ENCODE measurements at regions not wholly inside any gene's neighbourhood (a gene's known extent, or its start where the extent isn't known, plus 50 kb on each side); places are given as distances from the start of the nearest gene placed in this dataset.

DNA sequence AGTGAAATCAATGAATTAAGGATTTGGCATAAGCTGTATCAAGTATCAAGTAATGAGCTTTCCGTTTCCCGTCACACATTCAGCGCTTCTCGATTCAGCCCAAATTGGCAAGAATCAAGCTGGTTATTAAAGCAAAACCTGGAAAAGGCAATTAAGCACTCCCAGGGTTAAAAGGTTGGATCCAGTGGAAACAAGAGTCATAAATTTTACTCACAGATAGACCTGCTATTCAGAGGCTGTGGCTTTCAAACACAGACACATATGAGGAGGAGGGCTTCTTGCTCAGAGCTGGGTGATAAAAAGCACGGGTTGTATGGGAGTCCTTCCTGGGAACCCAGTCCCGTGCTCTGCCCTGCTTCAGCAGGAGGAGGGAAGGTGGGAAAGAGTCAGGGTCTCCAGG is 112.3 kb upstream of the CXCL14 start:
- no peaks in the 10 kb centered on the region for H3K9me3 ChIP-seq (replicated peaks in 1 of 2; ENCODE audit: control insufficient read depth in 2 of 2, insufficient read depth in 1 of 2, low read depth in 1 of 2, low read length in 2 of 2)
- no CpG with 5 or more reads among the region's 6 CpGs for WGBS, 2 donors (ENCODE audit: extremely low coverage in 2 of 2, insufficient read length in 2 of 2, insufficient replicate concordance in 1 of 2)
- H3K4me2 ChIP-seq (ENCODE audit: insufficient read depth, low read length, poor library complexity, severe bottlenecking) = no peak overlapping the region
- H2BK12ac ChIP-seq (ENCODE audit: low read length) = no peak overlapping the region
- H2AFZ ChIP-seq (ENCODE audit: low read length) = no peak overlapping the region
- H3K4me3 ChIP-seq (ENCODE audit: low read length in 2 of 2) = no peak overlapping the region
- no peaks in the 10 kb centered on the region for H3K27me3 ChIP-seq (ENCODE audit: control insufficient read depth in 3 of 3, insufficient read depth in 3 of 3, low read depth in 1 of 3, low read length in 3 of 3)
- H3K9ac ChIP-seq (ENCODE audit: low read depth, low read length, poor library complexity) = no peak overlapping the region
- peaks cover 0 to 3% of the 10 kb centered on the region in 2 donors for H3K4me1 ChIP-seq (ENCODE audit: control insufficient read depth in 2 of 2, insufficient read depth in 1 of 2, low read depth in 1 of 2, low read length in 2 of 2)
- DNase-seq (ENCODE audit: low spot score) = no peak
- H2BK5ac ChIP-seq (ENCODE audit: low read length) = no peak overlapping the region
- no peak overlapping the region for H3K27ac ChIP-seq (replicated peaks; ENCODE audit: low read length)
- H2BK15ac ChIP-seq (ENCODE audit: low read length) = no peak overlapping the region
- H3K18ac ChIP-seq (ENCODE audit: low read length) = no peak overlapping the region
- H4K91ac ChIP-seq (ENCODE audit: low read depth, low read length, poor library complexity) = no peak overlapping the region
- no peak overlapping the region for H2BK120ac ChIP-seq (ENCODE audit: low read depth, low read length)
- H4K8ac ChIP-seq (ENCODE audit: low read depth, low read length) = no peak overlapping the region
- H3K23ac ChIP-seq (ENCODE audit: low read depth, low read length, poor library complexity) = no peak overlapping the region
- H3K79me1 ChIP-seq (ENCODE audit: low read depth, low read length) = no peaks in the 10 kb centered on the region
- no peak overlapping the region for H3K4ac ChIP-seq (ENCODE audit: low read length)
- no peaks in the 10 kb centered on the region for H3K36me3 ChIP-seq (replicated peaks in 1 of 2; ENCODE audit: control insufficient read depth in 2 of 2, insufficient read depth in 2 of 2, low read length in 2 of 2)
- H2AK5ac ChIP-seq (ENCODE audit: low read depth, low read length) = no peak overlapping the region
- H3K14ac ChIP-seq (ENCODE audit: low read length) = no peak overlapping the region

- no peak overlapping the region for H2BK5ac ChIP-seq (ENCODE audit: low read length)
- H3K9me3 ChIP-seq (replicated peaks in 1 of 2; ENCODE audit: control insufficient read depth in 2 of 2, insufficient read depth in 1 of 2, low read depth in 1 of 2, low read length in 2 of 2) = no peaks in the 10 kb centered on the region
- H3K23ac ChIP-seq (ENCODE audit: low read depth, low read length, poor library complexity) = no peak overlapping the region
- H3K79me1 ChIP-seq (ENCODE audit: low read depth, low read length) = no peaks in the 10 kb centered on the region
- H2AFZ ChIP-seq (ENCODE audit: low read length) = no peak overlapping the region
- H2BK15ac ChIP-seq (ENCODE audit: low read length) = no peak overlapping the region
- DNase-seq (ENCODE audit: low spot score) = no peak
- no peak overlapping the region for H3K4ac ChIP-seq (ENCODE audit: low read length)
- no peak overlapping the region for H2BK12ac ChIP-seq (ENCODE audit: low read length)
- H3K4me1 ChIP-seq (ENCODE audit: control insufficient read depth in 2 of 2, insufficient read depth in 1 of 2, low read depth in 1 of 2, low read length in 2 of 2) = peaks cover 0 to 3% of the 10 kb centered on the region in 2 donors
- H3K27ac ChIP-seq (replicated peaks; ENCODE audit: low read length) = no peak overlapping the region
- no peaks in the 10 kb centered on the region for H3K36me3 ChIP-seq (replicated peaks in 1 of 2; ENCODE audit: control insufficient read depth in 2 of 2, insufficient read depth in 2 of 2, low read length in 2 of 2)
- no peak overlapping the region for H4K8ac ChIP-seq (ENCODE audit: low read depth, low read length)
- H4K91ac ChIP-seq (ENCODE audit: low read depth, low read length, poor library complexity) = no peak overlapping the region
- no peak overlapping the region for H3K9ac ChIP-seq (ENCODE audit: low read depth, low read length, poor library complexity)
- H3K4me3 ChIP-seq (ENCODE audit: low read length in 2 of 2) = no peak overlapping the region
- H3K27me3 ChIP-seq (ENCODE audit: control insufficient read depth in 3 of 3, insufficient read depth in 3 of 3, low read depth in 1 of 3, low read length in 3 of 3) = no peaks in the 10 kb centered on the region
- H3K18ac ChIP-seq (ENCODE audit: low read length) = no peak overlapping the region
- H3K4me2 ChIP-seq (ENCODE audit: insufficient read depth, low read length, poor library complexity, severe bottlenecking) = no peak overlapping the region
- no peak overlapping the region for H3K14ac ChIP-seq (ENCODE audit: low read length)
- no peak overlapping the region for H2AK5ac ChIP-seq (ENCODE audit: low read depth, low read length)
- WGBS, 2 donors (ENCODE audit: extremely low coverage in 2 of 2, insufficient read length in 2 of 2, insufficient replicate concordance in 1 of 2) = no CpG with 5 or more reads among the region's 2 CpGs
- H2BK120ac ChIP-seq (ENCODE audit: low read depth, low read length) = no peak overlapping the region
These were observed 111.7 kb upstream of the CXCL14 start for GRCh38 chr5:135690466-135690865.

DNA sequence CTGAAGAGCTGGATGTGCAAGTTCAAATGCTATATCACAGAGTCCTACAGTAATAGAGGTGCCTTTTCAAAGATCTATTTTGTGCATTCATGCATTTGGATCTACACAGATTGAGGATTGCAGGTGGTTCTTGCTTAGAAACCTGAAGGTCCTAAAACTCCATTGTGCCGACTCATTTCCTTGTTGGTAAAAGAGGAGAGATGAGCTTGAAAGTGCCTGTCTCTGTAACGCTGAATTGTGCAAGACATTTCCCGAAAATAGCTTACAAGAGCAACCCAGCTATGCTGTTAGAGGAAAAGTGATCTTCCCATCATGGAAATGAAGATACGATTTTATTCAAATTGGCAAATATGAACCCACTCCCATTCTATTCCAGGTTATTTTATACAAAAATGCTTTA is 110.7 kb upstream of the CXCL14 start:
- no CpG with 5 or more reads among the region's 4 CpGs for WGBS, 2 donors (ENCODE audit: extremely low coverage in 2 of 2, insufficient read length in 2 of 2, insufficient replicate concordance in 1 of 2)
- no peak overlapping the region for H3K18ac ChIP-seq (ENCODE audit: low read length)

DNA sequence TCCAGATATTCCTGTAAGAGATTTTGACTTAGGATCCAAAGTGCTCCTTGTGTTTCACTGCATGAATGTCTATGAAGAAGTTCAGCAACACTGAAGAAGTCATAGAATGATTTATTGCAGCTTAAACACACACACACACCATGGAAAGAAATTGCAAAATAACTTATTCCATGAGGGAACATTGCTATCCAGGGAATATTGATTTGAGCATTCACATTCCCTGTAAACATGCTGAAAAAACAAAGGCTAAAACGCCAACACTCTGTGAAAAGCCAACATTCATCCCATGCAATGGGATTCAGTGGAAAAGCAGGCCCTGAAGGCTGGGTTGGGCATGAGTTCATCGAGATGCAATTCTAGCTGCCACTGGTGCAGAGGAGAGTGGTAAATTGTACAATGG is 109.6 kb upstream of the CXCL14 start:
- Histone ChIP-seq H2BK120ac (ENCODE audit: low read depth, low read length) (no peak overlapping the region), H3K4me3 (ENCODE audit: low read length in 2 of 2) (no peak overlapping the region), H2BK12ac (ENCODE audit: low read length) (no peak overlapping the region), H3K14ac (ENCODE audit: low read length) (no peak overlapping the region), H3K4me2 (ENCODE audit: insufficient read depth, low read length, poor library complexity, severe bottlenecking) (no peak overlapping the region), H2BK15ac (ENCODE audit: low read length) (no peak overlapping the region), H3K9ac (ENCODE audit: low read depth, low read length, poor library complexity) (no peak overlapping the region), H3K36me3 (replicated peaks in 1 of 2; ENCODE audit: control insufficient read depth in 2 of 2, insufficient read depth in 2 of 2, low read length in 2 of 2) (no peaks in the 10 kb centered on the region), H3K4me1 (ENCODE audit: control insufficient read depth in 2 of 2, insufficient read depth in 1 of 2, low read depth in 1 of 2, low read length in 2 of 2) (no peaks in the 10 kb centered on the region), H3K27me3 (ENCODE audit: control insufficient read depth in 3 of 3, insufficient read depth in 3 of 3, low read depth in 1 of 3, low read length in 3 of 3) (no peaks in the 10 kb centered on the region), H3K23ac (ENCODE audit: low read depth, low read length, poor library complexity) (no peak overlapping the region), H3K27ac (replicated peaks; ENCODE audit: low read length) (no peak overlapping the region), H4K8ac (ENCODE audit: low read depth, low read length) (no peak overlapping the region), H4K91ac (ENCODE audit: low read depth, low read length, poor library complexity) (no peak overlapping the region), H2AFZ (ENCODE audit: low read length) (no peak overlapping the region), H3K4ac (ENCODE audit: low read length) (no peak overlapping the region), H2AK5ac (ENCODE audit: low read depth, low read length) (no peak overlapping the region), H3K9me3 (replicated peaks in 1 of 2; ENCODE audit: control insufficient read depth in 2 of 2, insufficient read depth in 1 of 2, low read depth in 1 of 2, low read length in 2 of 2) (no peaks in the 10 kb centered on the region), H3K79me1 (ENCODE audit: low read depth, low read length) (no peaks in the 10 kb centered on the region), H2BK5ac (ENCODE audit: low read length) (no peak overlapping the region), H3K18ac (ENCODE audit: low read length) (no peak overlapping the region)
- no peak for DNase-seq (ENCODE audit: low spot score)
- no CpG with 5 or more reads among the region's 2 CpGs for WGBS, 2 donors (ENCODE audit: extremely low coverage in 2 of 2, insufficient read length in 2 of 2, insufficient replicate concordance in 1 of 2)

More for the DNA sequence above, 110.7 kb upstream of the CXCL14 start:
- H3K9ac ChIP-seq (ENCODE audit: low read depth, low read length, poor library complexity) = no peak overlapping the region
- no peak overlapping the region for H3K4me3 ChIP-seq (ENCODE audit: low read length in 2 of 2)
- H2AK5ac ChIP-seq (ENCODE audit: low read depth, low read length) = no peak overlapping the region
- H3K79me1 ChIP-seq (ENCODE audit: low read depth, low read length) = no peaks in the 10 kb centered on the region
- no peak overlapping the region for H3K4ac ChIP-seq (ENCODE audit: low read length)
- no peak overlapping the region for H2AFZ ChIP-seq (ENCODE audit: low read length)
- H3K4me1 ChIP-seq (ENCODE audit: control insufficient read depth in 2 of 2, insufficient read depth in 1 of 2, low read depth in 1 of 2, low read length in 2 of 2) = peaks cover 0 to 3% of the 10 kb centered on the region in 2 donors
- no peaks in the 10 kb centered on the region for H3K36me3 ChIP-seq (replicated peaks in 1 of 2; ENCODE audit: control insufficient read depth in 2 of 2, insufficient read depth in 2 of 2, low read length in 2 of 2)
- no peak overlapping the region for H2BK120ac ChIP-seq (ENCODE audit: low read depth, low read length)
- no peak overlapping the region for H3K23ac ChIP-seq (ENCODE audit: low read depth, low read length, poor library complexity)
- no peaks in the 10 kb centered on the region for H3K9me3 ChIP-seq (replicated peaks in 1 of 2; ENCODE audit: control insufficient read depth in 2 of 2, insufficient read depth in 1 of 2, low read depth in 1 of 2, low read length in 2 of 2)
- H2BK15ac ChIP-seq (ENCODE audit: low read length) = no peak overlapping the region
- H2BK12ac ChIP-seq (ENCODE audit: low read length) = no peak overlapping the region
- H3K27ac ChIP-seq (replicated peaks; ENCODE audit: low read length) = no peak overlapping the region
- no peak overlapping the region for H4K8ac ChIP-seq (ENCODE audit: low read depth, low read length)
- H4K91ac ChIP-seq (ENCODE audit: low read depth, low read length, poor library complexity) = no peak overlapping the region
- no peaks in the 10 kb centered on the region for H3K27me3 ChIP-seq (ENCODE audit: control insufficient read depth in 3 of 3, insufficient read depth in 3 of 3, low read depth in 1 of 3, low read length in 3 of 3)
- no peak for DNase-seq (ENCODE audit: low spot score)
- no peak overlapping the region for H3K14ac ChIP-seq (ENCODE audit: low read length)
- H2BK5ac ChIP-seq (ENCODE audit: low read length) = no peak overlapping the region
- H3K4me2 ChIP-seq (ENCODE audit: insufficient read depth, low read length, poor library complexity, severe bottlenecking) = no peak overlapping the region

Data from neuronal stem cell (in vitro differentiated cells).